MV-4-11 (cell line): ENCODE measurements at regions not wholly inside any gene's neighbourhood (a gene's known extent, or its start where the extent isn't known, plus 50 kb on each side); places are given as distances from the start of the nearest gene placed in this dataset.
"Not testable (repeated sequence)": the region's sequence is repeated elsewhere in the genome, so short reads cannot be mapped to it uniquely, and the experiment has no call there.

Source experiments
- DNase-seq: peaks from one replicate; lab custom pipeline; 2025; lab: John Stamatoyannopoulos, UW

- DNase-seq: no peak
These were observed 70.3 kb upstream of the PRMT8 start for GRCh38 chr12:3420693-3421092.

- DNase-seq: no peak
These were observed 69.6 kb upstream of the PRMT8 start for GRCh38 chr12:3421191-3421978.

DNA sequence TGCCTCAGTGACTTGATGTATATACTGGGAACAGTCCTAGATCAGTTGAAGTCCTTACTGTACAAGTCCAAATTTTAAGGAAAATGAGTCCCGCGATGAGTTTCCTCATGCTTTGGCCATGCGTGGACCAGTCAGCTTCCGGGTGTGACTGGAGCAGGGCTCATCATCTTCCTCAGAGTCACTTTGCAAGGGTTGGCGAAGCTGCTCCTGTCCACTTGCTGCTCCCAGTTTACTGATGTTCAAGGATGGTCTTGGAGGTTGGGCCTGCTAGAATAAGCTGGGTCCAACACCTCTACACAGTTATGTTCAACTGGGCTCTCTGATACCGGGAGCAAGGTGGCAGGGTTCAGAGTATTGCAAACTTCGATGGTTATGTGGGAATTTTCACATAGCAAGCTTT, 66.2 kb upstream of the PRMT8 start:
- DNase-seq: not testable (repeated sequence)

DNA sequence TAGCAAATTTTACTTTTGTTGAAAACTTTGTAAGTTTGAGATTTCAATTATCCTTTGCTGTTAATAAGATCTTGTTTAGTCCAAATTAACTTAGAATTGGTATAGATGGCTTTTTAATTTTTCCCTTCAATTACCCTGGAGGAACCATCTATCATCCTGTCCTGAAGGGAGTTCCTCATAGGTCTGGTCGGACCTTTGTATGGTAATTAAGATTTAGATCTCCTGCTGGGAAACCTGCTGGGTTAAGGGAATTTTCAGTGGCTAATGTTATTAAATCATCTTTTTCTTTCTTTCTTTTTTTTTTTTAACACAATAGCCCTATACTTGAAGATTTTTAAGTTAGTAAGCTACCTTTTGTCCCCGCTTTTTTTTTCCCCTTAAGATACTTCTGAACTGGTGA, 63.0 kb upstream of the PRMT8 start:
- DNase-seq: no peak

GRCh38 chr12:3428631-3429030, 62.4 kb upstream of the PRMT8 start:
- no peak for DNase-seq

DNA sequence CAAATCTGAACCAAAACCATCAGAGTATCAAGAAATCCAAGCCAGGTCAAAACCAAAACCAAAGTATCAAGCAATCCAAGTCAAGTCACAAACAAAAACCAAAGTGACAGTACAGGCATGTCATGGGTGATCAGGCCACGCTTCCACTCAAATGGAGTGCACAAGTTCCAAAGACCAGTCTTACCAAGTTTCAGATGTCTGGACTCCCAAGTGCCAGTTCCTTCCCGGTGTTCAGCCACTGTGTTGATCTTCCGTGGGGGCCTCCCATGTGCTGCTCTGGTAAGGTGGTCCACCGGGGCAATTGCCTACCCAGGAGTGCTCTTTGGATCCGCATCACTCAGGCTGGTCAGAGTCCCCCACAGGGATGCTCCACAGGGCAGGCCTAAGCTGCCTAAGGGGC, 61.5 kb upstream of the PRMT8 start:
- not testable (repeated sequence) for DNase-seq

GRCh38 chr12:3431686-3432085, 59.3 kb upstream of the PRMT8 start:
- DNase-seq: no peak

DNA sequence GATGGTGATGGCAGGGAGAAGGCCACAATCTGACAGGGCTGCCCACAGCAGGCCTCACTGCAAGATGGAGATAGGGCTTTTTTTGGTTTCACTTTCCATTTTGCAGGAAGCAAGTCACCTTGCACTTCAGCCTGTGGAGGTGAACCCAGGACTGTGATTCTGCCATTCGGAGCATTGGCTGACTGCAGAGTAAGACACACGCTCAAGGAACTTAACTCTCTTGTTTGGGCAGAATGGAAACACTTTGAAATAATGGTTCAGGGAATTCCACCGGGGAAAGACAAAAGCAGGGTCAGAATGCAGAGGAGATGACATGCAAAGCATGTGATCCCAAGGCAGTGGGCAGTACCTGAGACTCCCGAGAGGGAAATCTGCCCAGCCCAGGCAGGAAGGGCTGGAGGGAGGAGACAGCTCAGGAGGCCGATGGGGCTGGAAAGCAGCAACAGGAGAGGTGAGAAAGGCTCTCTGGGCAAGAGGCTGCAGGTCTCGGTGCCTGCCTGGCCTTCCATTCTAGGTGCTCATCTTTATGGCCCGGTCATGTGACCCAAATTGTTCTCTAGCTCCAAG, 58.7 kb upstream of the PRMT8 start:
- no peak for DNase-seq

DNA sequence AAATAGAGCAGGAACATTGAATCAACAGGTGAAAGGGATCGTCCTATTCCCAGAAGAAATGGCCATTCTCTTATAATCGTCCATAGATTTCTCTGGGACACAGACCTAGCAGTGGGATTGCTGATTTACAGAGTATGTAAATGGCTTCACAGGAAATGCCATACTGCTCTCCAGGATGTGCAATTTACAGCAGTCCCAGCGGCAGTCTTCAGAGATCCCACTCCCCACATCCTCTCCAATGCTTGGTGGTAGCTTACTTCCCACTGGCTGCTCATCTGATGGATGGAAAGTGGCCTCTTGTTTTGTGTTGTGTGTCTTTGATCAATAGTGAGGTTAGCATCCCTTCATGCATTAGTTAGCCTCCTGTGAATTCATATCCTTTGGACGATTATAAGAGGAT, 58.1 kb upstream of the PRMT8 start:
- no peak for DNase-seq

GRCh38 chr12:3436461-3437065, 54.4 kb upstream of the PRMT8 start:
- DNase-seq: no peak

- DNase-seq: no peak
These were observed 53.0 kb upstream of the PRMT8 start for GRCh38 chr12:3437986-3438385.

- no peak for DNase-seq
These were observed 52.6 kb upstream of the PRMT8 start for GRCh38 chr12:3438401-3438800.
